Liver (tissue), 8 donors: ENCODE measurements at regions not wholly inside any gene's neighbourhood (a gene's known extent, or its start where the extent isn't known, plus 50 kb on each side); places are given as distances from the start of the nearest gene placed in this dataset.

ENCODE experiments used
- DNase-seq: peaks from one replicate; pipeline ENCODE4 v3.0.0-alpha.2; 2017; ENCODE audit warnings: low spot score
- H3K27ac ChIP-seq, 2 donors: one replicate each; pipeline ENCODE4 v1.7.0; 2013; ENCODE audit warnings: inconsistent platforms in 2 of 2, low read length in 2 of 2, control low read depth in 1 of 2, low read depth in 1 of 2, mild to moderate bottlenecking in 1 of 2
- H3K27me3 ChIP-seq, 4 donors: one replicate each; pipeline versions ENCODE4 v1.6.1 to v1.7.0; 2013; ENCODE audit warnings: low read length in 3 of 4, inconsistent platforms in 1 of 4, mild to moderate bottlenecking in 1 of 4, moderate library complexity in 1 of 4; ENCODE audit not compliant: control insufficient read depth in 4 of 4, insufficient read depth in 4 of 4
- H3K36me3 ChIP-seq, 4 donors: one replicate each; pipeline versions ENCODE4 v1.6.1 to v1.7.0; 2013; ENCODE audit warnings: low read length in 3 of 4, mild to moderate bottlenecking in 3 of 4, low read depth in 1 of 4, moderate library complexity in 1 of 4; ENCODE audit not compliant: control insufficient read depth in 4 of 4, insufficient read depth in 3 of 4
- H3K4me1 ChIP-seq, 4 donors: one replicate each; pipeline versions ENCODE4 v1.6.1 to v1.7.0; 2013; ENCODE audit warnings: low read length in 3 of 4, mild to moderate bottlenecking in 3 of 4, moderate library complexity in 1 of 4; ENCODE audit not compliant: control insufficient read depth in 4 of 4, insufficient read depth in 4 of 4
- H3K4me3 ChIP-seq, 3 donors: one replicate each; pipeline versions ENCODE4 v1.6.1 to v1.7.0; 2013; ENCODE audit warnings: low read length in 3 of 3, control low read depth in 1 of 3, low read depth in 1 of 3, mild to moderate bottlenecking in 1 of 3
- H3K9ac ChIP-seq, 2 donors: one replicate each; pipeline ENCODE4 v1.7.0; 2013; ENCODE audit warnings: low read length in 2 of 2, mild to moderate bottlenecking in 2 of 2, moderate library complexity in 2 of 2, control low read depth in 1 of 2, low read depth in 1 of 2
- H3K9me3 ChIP-seq, 4 donors: one replicate each; pipeline versions ENCODE4 v1.6.1 to v1.7.0; 2013; ENCODE audit warnings: low read length in 3 of 4; ENCODE audit not compliant: control insufficient read depth in 4 of 4
- EGR1 ChIP-seq, 2 donors: IDR thresholded peaks; 2 replicates each; pipeline ENCODE4 v1.6.1; 2016 to 2018; ENCODE audit warnings: antibody characterized with exemption in 2 of 2, low read depth in 2 of 2
- FOXA1 ChIP-seq: IDR thresholded peaks from 2 replicates; pipeline ENCODE4 v1.6.1; 2016; ENCODE audit warnings: antibody characterized with exemption
- FOXA2 ChIP-seq: IDR thresholded peaks from 2 replicates; pipeline ENCODE4 v1.6.1; 2016; ENCODE audit warnings: antibody characterized with exemption
- GABPA ChIP-seq, 2 donors: IDR thresholded peaks in 1 of 2; conservative IDR thresholded peaks in 1 of 2; 2 replicates each; pipeline ENCODE4 v1.6.1; 2016; ENCODE audit warnings: antibody characterized with exemption in 2 of 2, mild to moderate bottlenecking in 1 of 2, moderate library complexity in 1 of 2
- HNF4A ChIP-seq, 2 donors: conservative IDR thresholded peaks; 2 replicates each; pipeline ENCODE4 v1.6.1; 2016; ENCODE audit warnings: antibody characterized with exemption in 2 of 2, mild to moderate bottlenecking in 2 of 2
- HNF4G ChIP-seq: IDR thresholded peaks from 2 replicates; pipeline ENCODE4 v1.6.1; 2016; ENCODE audit warnings: antibody characterized with exemption
- JUND ChIP-seq, 2 donors: IDR thresholded peaks; 2 replicates each; pipeline ENCODE4 v1.6.1; 2016; ENCODE audit warnings: antibody characterized with exemption in 2 of 2
- RAD21 ChIP-seq, 2 donors: IDR thresholded peaks; 2 replicates each; pipeline ENCODE4 v1.6.1; 2016; ENCODE audit warnings: antibody characterized with exemption in 2 of 2, mild to moderate bottlenecking in 2 of 2
- SP1 ChIP-seq: IDR thresholded peaks from 2 replicates; pipeline ENCODE4 v1.6.1; 2018; ENCODE audit warnings: antibody characterized with exemption, mild to moderate bottlenecking
- TAF1 ChIP-seq: conservative IDR thresholded peaks from 2 replicates; pipeline ENCODE4 v1.6.1; 2016; ENCODE audit warnings: antibody characterized with exemption, mild to moderate bottlenecking
- YY1 ChIP-seq: IDR thresholded peaks from 2 replicates; pipeline ENCODE4 v1.6.1; 2016; ENCODE audit warnings: antibody characterized with exemption, mild to moderate bottlenecking
- WGBS: extraction: QIAGEN DNeasy Blood & Tissue Kit; methylation state at CpG from one replicate; pipeline ENCODE4 v1.1.7; 2013; 5-methylcytosine and 5-hydroxymethylcytosine counted together
- TF ChIP-seq, protein P1 (sequence below): IDR thresholded peaks from 2 replicates; pipeline ENCODE4 v1.6.1; 2016; ENCODE audit warnings: antibody characterized with exemption, mild to moderate bottlenecking
- TF ChIP-seq, protein P2 (sequence below): IDR thresholded peaks from 2 replicates; pipeline ENCODE4 v1.6.1; 2016; ENCODE audit warnings: antibody characterized with exemption
- TF ChIP-seq, protein P3 (sequence below): IDR thresholded peaks from 2 replicates; pipeline ENCODE4 v1.6.1; 2016; ENCODE audit warnings: antibody characterized with exemption
- TF ChIP-seq, protein P4 (sequence below): fragments of 150-350 bp; IDR thresholded peaks from 2 replicates; pipeline ENCODE4 v1.5.1; 2017; ENCODE audit warnings: improper control_type of control experiment, low read depth, low read length; ENCODE audit not compliant: missing input control
- donor health status: healthy.
- donor health status: healthy.
- donor health status: healthy.
- donor health status: healthy.
- donor health status: healthy.

DNA sequence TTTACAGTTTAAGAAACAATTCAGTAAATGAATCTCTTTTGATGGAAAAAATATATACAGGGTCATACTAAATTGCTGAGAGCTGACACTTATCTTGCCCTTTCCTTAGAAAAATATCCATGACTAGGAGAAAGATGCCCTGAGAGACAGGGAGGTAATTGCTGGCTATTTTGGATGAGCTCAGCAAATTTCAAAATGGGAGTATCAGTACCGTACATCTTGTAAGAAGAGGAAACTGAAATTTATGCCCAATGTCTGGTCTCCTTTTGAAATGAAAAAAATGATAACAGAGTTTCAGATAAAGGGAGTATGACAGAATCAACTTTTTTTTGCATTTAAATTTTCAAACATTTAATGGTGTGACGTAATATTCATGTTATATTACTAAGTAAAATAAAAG is 415.8 kb upstream of the CDH10 start:
- no peaks in the 10 kb centered on the region for H3K9me3 ChIP-seq
- H3K27me3 ChIP-seq = peaks cover 0 to 2% (median 0%) of the 10 kb centered on the region in 4 donors
- WGBS = 66% methylated on average over 2 of the region's 2 CpGs

DNA sequence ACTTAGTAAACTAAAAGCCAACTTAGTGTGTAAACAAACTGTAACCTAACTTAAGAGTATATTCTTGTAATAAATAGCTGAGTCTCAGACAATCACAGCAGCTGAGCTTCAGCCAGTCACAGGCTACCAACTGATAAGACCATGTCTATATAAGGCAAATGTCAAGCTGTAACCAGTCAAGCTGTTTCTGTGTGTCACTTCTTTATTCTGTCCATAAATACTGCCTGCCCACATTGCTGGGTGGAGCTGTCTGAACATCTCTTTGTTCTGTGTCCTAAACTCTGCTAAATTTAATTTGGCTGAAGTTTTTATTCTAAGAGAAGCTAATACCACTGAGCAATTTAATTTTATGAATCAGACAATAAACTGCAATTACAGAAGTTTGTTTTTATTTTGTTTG is 412.1 kb upstream of the CDH10 start:
- H3K4me1 ChIP-seq = no peaks in the 10 kb centered on the region
- no peaks in the 10 kb centered on the region for H3K27me3 ChIP-seq
- no peak overlapping the region for H3K4me3 ChIP-seq
- H3K9ac ChIP-seq = no peak overlapping the region
- H3K36me3 ChIP-seq = no peaks in the 10 kb centered on the region
- no peaks in the 10 kb centered on the region for H3K9me3 ChIP-seq
- no peak for DNase-seq
- H3K27ac ChIP-seq = no peak overlapping the region
- TF ChIP-seq TAF1 (no peak), JUND (IDR thresholded peaks at IDR 0.05) (no peak), HNF4A (conservative IDR thresholded peaks at IDR 0.05) (no peak), HNF4G (no peak), EGR1 (IDR thresholded peaks at IDR 0.05; ENCODE audit: low read depth in 2 of 2) (no peak)
- TF ChIP-seq, protein P1, sequence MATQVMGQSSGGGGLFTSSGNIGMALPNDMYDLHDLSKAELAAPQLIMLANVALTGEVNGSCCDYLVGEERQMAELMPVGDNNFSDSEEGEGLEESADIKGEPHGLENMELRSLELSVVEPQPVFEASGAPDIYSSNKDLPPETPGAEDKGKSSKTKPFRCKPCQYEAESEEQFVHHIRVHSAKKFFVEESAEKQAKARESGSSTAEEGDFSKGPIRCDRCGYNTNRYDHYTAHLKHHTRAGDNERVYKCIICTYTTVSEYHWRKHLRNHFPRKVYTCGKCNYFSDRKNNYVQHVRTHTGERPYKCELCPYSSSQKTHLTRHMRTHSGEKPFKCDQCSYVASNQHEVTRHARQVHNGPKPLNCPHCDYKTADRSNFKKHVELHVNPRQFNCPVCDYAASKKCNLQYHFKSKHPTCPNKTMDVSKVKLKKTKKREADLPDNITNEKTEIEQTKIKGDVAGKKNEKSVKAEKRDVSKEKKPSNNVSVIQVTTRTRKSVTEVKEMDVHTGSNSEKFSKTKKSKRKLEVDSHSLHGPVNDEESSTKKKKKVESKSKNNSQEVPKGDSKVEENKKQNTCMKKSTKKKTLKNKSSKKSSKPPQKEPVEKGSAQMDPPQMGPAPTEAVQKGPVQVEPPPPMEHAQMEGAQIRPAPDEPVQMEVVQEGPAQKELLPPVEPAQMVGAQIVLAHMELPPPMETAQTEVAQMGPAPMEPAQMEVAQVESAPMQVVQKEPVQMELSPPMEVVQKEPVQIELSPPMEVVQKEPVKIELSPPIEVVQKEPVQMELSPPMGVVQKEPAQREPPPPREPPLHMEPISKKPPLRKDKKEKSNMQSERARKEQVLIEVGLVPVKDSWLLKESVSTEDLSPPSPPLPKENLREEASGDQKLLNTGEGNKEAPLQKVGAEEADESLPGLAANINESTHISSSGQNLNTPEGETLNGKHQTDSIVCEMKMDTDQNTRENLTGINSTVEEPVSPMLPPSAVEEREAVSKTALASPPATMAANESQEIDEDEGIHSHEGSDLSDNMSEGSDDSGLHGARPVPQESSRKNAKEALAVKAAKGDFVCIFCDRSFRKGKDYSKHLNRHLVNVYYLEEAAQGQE = no peak
- TF ChIP-seq, protein P2, sequence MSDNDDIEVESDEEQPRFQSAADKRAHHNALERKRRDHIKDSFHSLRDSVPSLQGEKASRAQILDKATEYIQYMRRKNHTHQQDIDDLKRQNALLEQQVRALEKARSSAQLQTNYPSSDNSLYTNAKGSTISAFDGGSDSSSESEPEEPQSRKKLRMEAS = no peak
- TF ChIP-seq, protein P3, sequence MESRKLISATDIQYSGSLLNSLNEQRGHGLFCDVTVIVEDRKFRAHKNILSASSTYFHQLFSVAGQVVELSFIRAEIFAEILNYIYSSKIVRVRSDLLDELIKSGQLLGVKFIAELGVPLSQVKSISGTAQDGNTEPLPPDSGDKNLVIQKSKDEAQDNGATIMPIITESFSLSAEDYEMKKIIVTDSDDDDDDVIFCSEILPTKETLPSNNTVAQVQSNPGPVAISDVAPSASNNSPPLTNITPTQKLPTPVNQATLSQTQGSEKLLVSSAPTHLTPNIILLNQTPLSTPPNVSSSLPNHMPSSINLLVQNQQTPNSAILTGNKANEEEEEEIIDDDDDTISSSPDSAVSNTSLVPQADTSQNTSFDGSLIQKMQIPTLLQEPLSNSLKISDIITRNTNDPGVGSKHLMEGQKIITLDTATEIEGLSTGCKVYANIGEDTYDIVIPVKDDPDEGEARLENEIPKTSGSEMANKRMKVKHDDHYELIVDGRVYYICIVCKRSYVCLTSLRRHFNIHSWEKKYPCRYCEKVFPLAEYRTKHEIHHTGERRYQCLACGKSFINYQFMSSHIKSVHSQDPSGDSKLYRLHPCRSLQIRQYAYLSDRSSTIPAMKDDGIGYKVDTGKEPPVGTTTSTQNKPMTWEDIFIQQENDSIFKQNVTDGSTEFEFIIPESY = no peak

More for the DNA sequence above, 415.8 kb upstream of the CDH10 start:
- DNase-seq = no peak
- no peak overlapping the region for H3K9ac ChIP-seq
- H3K4me1 ChIP-seq = no peaks in the 10 kb centered on the region
- no peaks in the 10 kb centered on the region for H3K36me3 ChIP-seq
- H3K4me3 ChIP-seq = no peak overlapping the region
- no peak for TF ChIP-seq HNF4A (conservative IDR thresholded peaks at IDR 0.05)
- TF ChIP-seq EGR1 (IDR thresholded peaks at IDR 0.05; ENCODE audit: low read depth in 2 of 2) = no peak
- no peak for TF ChIP-seq RAD21 (IDR thresholded peaks at IDR 0.05)
- TF ChIP-seq SP1 = no peak
- TF ChIP-seq, protein P2 = no peak
- TF ChIP-seq YY1 = no peak
- TF ChIP-seq TAF1 = no peak
- no peak for TF ChIP-seq HNF4G
- no peak for TF ChIP-seq GABPA (IDR thresholded peaks at IDR 0.05 in 1 of 2, conservative IDR thresholded peaks at IDR 0.05 in 1 of 2)
- TF ChIP-seq FOXA2 = no peak
- no peak for TF ChIP-seq JUND (IDR thresholded peaks at IDR 0.05)
- TF ChIP-seq FOXA1 = no peak
- TF ChIP-seq, protein P3 = no peak
- TF ChIP-seq, protein P4, sequence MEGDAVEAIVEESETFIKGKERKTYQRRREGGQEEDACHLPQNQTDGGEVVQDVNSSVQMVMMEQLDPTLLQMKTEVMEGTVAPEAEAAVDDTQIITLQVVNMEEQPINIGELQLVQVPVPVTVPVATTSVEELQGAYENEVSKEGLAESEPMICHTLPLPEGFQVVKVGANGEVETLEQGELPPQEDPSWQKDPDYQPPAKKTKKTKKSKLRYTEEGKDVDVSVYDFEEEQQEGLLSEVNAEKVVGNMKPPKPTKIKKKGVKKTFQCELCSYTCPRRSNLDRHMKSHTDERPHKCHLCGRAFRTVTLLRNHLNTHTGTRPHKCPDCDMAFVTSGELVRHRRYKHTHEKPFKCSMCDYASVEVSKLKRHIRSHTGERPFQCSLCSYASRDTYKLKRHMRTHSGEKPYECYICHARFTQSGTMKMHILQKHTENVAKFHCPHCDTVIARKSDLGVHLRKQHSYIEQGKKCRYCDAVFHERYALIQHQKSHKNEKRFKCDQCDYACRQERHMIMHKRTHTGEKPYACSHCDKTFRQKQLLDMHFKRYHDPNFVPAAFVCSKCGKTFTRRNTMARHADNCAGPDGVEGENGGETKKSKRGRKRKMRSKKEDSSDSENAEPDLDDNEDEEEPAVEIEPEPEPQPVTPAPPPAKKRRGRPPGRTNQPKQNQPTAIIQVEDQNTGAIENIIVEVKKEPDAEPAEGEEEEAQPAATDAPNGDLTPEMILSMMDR = no peak
- TF ChIP-seq, protein P1 = no peak
- no peak overlapping the region for H3K27ac ChIP-seq
